ENCODE measurements at regions not wholly inside any gene's neighbourhood (a gene's known extent, or its start where the extent isn't known, plus 50 kb on each side); places are given as distances from the start of the nearest gene placed in this dataset.

- TF ChIP-seq CTCF (IDR thresholded peaks at IDR 0.05) (no peak), EZH2 (IDR thresholded peaks at IDR 0.05) (no peak), EZH2phosphoT487 (IDR thresholded peaks at IDR 0.05) (no peak)
Measured at GRCh38 chr6:140563728-140564127, 1189.3 kb upstream of the CITED2 start.
